ENCODE measurements at regions not wholly inside any gene's neighbourhood (a gene's known extent, or its start where the extent isn't known, plus 50 kb on each side); places are given as distances from the start of the nearest gene placed in this dataset.

DNA sequence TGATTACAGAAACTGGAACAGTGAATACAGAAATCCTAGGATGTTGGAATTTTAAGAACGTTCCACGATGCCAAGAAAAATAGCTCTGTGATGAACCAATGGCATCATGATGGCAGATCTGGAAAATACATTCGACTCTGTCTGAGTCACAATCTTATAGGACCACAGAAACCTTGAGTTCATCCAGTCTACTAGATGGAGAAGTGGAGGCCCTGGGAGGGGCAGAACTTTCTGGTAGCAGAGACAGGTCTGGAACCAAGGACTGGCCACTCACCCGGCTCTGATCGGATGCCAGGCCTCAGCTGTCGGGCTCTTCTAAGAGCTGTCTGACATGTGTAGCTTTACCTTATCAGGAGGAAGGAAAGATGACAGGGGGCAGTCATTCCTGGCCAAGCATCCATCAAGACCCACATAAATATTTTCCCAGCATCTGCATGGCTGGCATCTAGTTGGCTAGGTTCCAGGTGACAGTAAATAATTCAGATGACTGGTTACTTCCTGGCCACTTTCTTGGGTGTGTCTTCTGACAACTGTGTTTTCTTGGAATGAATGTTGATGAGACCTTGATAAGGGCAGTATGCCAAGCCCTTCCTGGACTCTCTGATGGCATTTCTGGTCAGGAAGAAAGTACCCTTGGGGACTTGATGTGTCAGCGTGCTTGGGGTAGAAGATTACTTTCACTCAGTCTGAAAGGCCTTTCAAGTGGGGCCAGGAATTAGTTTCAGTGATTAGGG, 72.6 kb upstream of the TRABD2B start:
- no peak for TF ChIP-seq EZH2 (IDR thresholded peaks at IDR 0.05; ENCODE audit: low read length)
- TF ChIP-seq, protein P1, sequence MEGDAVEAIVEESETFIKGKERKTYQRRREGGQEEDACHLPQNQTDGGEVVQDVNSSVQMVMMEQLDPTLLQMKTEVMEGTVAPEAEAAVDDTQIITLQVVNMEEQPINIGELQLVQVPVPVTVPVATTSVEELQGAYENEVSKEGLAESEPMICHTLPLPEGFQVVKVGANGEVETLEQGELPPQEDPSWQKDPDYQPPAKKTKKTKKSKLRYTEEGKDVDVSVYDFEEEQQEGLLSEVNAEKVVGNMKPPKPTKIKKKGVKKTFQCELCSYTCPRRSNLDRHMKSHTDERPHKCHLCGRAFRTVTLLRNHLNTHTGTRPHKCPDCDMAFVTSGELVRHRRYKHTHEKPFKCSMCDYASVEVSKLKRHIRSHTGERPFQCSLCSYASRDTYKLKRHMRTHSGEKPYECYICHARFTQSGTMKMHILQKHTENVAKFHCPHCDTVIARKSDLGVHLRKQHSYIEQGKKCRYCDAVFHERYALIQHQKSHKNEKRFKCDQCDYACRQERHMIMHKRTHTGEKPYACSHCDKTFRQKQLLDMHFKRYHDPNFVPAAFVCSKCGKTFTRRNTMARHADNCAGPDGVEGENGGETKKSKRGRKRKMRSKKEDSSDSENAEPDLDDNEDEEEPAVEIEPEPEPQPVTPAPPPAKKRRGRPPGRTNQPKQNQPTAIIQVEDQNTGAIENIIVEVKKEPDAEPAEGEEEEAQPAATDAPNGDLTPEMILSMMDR (optimal IDR thresholded peaks at IDR 0.05 in 1 of 3, IDR thresholded peaks at IDR 0.05 in 1 of 3, conservative IDR thresholded peaks at IDR 0.05 in 1 of 3; ENCODE audit: extremely low read depth in 1 of 3, insufficient read depth in 2 of 3, low read length in 3 of 3) = no peak
